ENCODE measurements at regions not wholly inside any gene's neighbourhood (a gene's known extent, or its start where the extent isn't known, plus 50 kb on each side); places are given as distances from the start of the nearest gene placed in this dataset.
A peak's percentile ranks its signal among the peaks of the same experiment; 100 is the strongest.

- no peak overlapping the region for H3K4me3 ChIP-seq (ENCODE audit: low read depth, low read length)
- peak; percentile 66 for DNase-seq (ENCODE audit: low read depth)
- peak; percentile 83 for TF ChIP-seq CTCF (conservative IDR thresholded peaks at IDR 0.05; ENCODE audit: low read depth, low read length)
Measured at GRCh38 chr10:125343118-125343925, 183.0 kb upstream of the CTBP2 start.

GRCh38 chr10:125341611-125342010 lies 181.2 kb upstream of the CTBP2 start:
- TF ChIP-seq CTCF (conservative IDR thresholded peaks at IDR 0.05; ENCODE audit: low read depth, low read length), result no peak
- DNase-seq (ENCODE audit: low read depth), result no peak
- no peak overlapping the region for H3K4me3 ChIP-seq (ENCODE audit: low read depth, low read length)

- TF ChIP-seq CTCF (conservative IDR thresholded peaks at IDR 0.05; ENCODE audit: low read depth, low read length), result no peak
- peak; percentile 58 for DNase-seq (ENCODE audit: low read depth)
- no peak overlapping the region for H3K4me3 ChIP-seq (ENCODE audit: low read depth, low read length)
Measured at GRCh38 chr10:125340903-125341302, 180.5 kb upstream of the CTBP2 start.

GRCh38 chr10:125337510-125337909 lies 177.1 kb upstream of the CTBP2 start:
- no peak for DNase-seq (ENCODE audit: low read depth)
- no peak for TF ChIP-seq CTCF (conservative IDR thresholded peaks at IDR 0.05; ENCODE audit: low read depth, low read length)

GRCh38 chr10:125334545-125334944 lies 174.2 kb upstream of the CTBP2 start:
- no peak for TF ChIP-seq CTCF (conservative IDR thresholded peaks at IDR 0.05; ENCODE audit: low read depth, low read length)
- no peak overlapping the region for H3K4me3 ChIP-seq (ENCODE audit: low read depth, low read length)
- DNase-seq (ENCODE audit: low read depth), result no peak

More at GRCh38 chr10:125337510-125337909, 177.1 kb upstream of the CTBP2 start:
- H3K4me3 ChIP-seq (ENCODE audit: low read depth, low read length), result no peak overlapping the region

GRCh38 chr10:125333769-125334168 lies 173.4 kb upstream of the CTBP2 start:
- H3K4me3 ChIP-seq (ENCODE audit: low read depth, low read length), result no peak overlapping the region
- DNase-seq (ENCODE audit: low read depth), result no peak
- TF ChIP-seq CTCF (conservative IDR thresholded peaks at IDR 0.05; ENCODE audit: low read depth, low read length), result no peak

GRCh38 chr10:125333209-125333591 lies 172.8 kb upstream of the CTBP2 start:
- TF ChIP-seq CTCF (conservative IDR thresholded peaks at IDR 0.05; ENCODE audit: low read depth, low read length), result no peak
- DNase-seq (ENCODE audit: low read depth), result no peak
- no peak overlapping the region for H3K4me3 ChIP-seq (ENCODE audit: low read depth, low read length)

All from choroid plexus epithelial cell (primary cell).